K562 (cell line): ENCODE measurements at regions not wholly inside any gene's neighbourhood (a gene's known extent, or its start where the extent isn't known, plus 50 kb on each side); places are given as distances from the start of the nearest gene placed in this dataset.

Experiments
- ATAC-seq: fragments of 200-7000 bp; cut with Tn5 transposase; 3 replicates; pipeline ENCODE4 v1.9.1; 2020; ENCODE audit warnings: moderate library complexity
- BruUV-seq: library from RNA; stranded (reverse); fragments of 400-500 nt; replicated peaks from 2 replicates; lab custom pipeline; 2021; lab: Mats Ljungman, UMichigan
- CTCF ChIA-PET: fragments of 300-600 bp; formaldehyde crosslinking; extraction: SDS; loops from one replicate; lab custom pipeline; 2021; ENCODE audit warnings: low intra/inter-chr PET ratio; lab: Yijun Ruan, JAX
- POLR2A ChIA-PET: fragments of 300-600, 350-650 bp; sonication (Branson Sonifier 250); formaldehyde crosslinking; extraction: SDS; loops from one replicate; lab custom pipeline; 2021; ENCODE audit warnings: antibody characterized with exemption, inconsistent platforms; lab: Yijun Ruan, JAX
- DNase-seq, 4 experiments: peaks; one replicate each; pipeline versions ENCODE4 v3.0.0 to v3.0.0-alpha.2; 2011 to 2018; ENCODE audit warnings: low spot score in 3 of 4, mixed read lengths in 3 of 4; ENCODE audit errors: extremely low read depth in 1 of 4
- FAIRE-seq: peaks from 2 replicates; lab custom pipeline; 2011; peaks lifted over from hg19 to GRCh38; lab: Jason Lieb, UNC
- H2AFZ ChIP-seq: 2 replicates; pipeline ENCODE4 v1.6.0; 2011; ENCODE audit warnings: low read depth, low read length, control low read depth, inconsistent platforms
- H3K27ac ChIP-seq: fragments of 200-600 bp; 3 replicates; pipeline ENCODE4 v1.8.0; 2011; ENCODE audit warnings: low read depth, mild to moderate bottlenecking, control low read depth, inconsistent platforms, low read length, moderate library complexity, mixed read lengths; ENCODE audit errors: extremely low read depth
- H3K27me3 ChIP-seq, 2 experiments: fragments of 300-600 bp in 1 of 2; 2 replicates in 1 of 2; 3 replicates in 1 of 2; pipeline versions ENCODE4 v1.6.0 to v1.8.0; 2011; ENCODE audit warnings: inconsistent platforms in 2 of 2, low read length in 2 of 2, mild to moderate bottlenecking in 1 of 2, mixed read lengths in 1 of 2, moderate library complexity in 1 of 2; ENCODE audit not compliant: control insufficient read depth in 2 of 2, insufficient read depth in 2 of 2
- H3K36me3 ChIP-seq: fragments of 300-600 bp; 3 replicates; pipeline ENCODE4 v1.8.0; 2011; ENCODE audit warnings: mild to moderate bottlenecking, low read length, inconsistent platforms; ENCODE audit not compliant: control insufficient read depth, insufficient read depth
- H3K4me1 ChIP-seq, 2 experiments: fragments of 200-600 bp in 1 of 2; replicated peaks in 1 of 2; 2 replicates in 1 of 2; 3 replicates in 1 of 2; pipeline versions ENCODE4 v1.5.1 to v1.8.0; 2011; ENCODE audit warnings: inconsistent platforms in 2 of 2, low read length in 2 of 2, mild to moderate bottlenecking in 1 of 2, mixed read lengths in 1 of 2, moderate library complexity in 1 of 2; ENCODE audit not compliant: control insufficient read depth in 2 of 2, insufficient read depth in 2 of 2
- H3K4me2 ChIP-seq: 2 replicates; pipeline ENCODE4 v1.6.1; 2011; ENCODE audit warnings: low read length, control low read depth, inconsistent platforms, mixed read lengths; ENCODE audit not compliant: insufficient read depth
- H3K4me3 ChIP-seq: fragments of 200-600 bp; sonication (generic), shearing (Covaris generic); 2 replicates; pipeline ENCODE4 v1.5.1; 2016; ENCODE audit warnings: control low read depth, inconsistent platforms
- H3K79me2 ChIP-seq: fragments of 200-600 bp; 3 replicates; pipeline ENCODE4 v1.8.0; 2011; ENCODE audit warnings: low read length, inconsistent platforms; ENCODE audit not compliant: control insufficient read depth, insufficient read depth
- H3K9ac ChIP-seq, 2 experiments: 2 replicates each; pipeline versions ENCODE4 v1.6.0 to v1.6.1; 2011; ENCODE audit warnings: low read depth in 2 of 2, low read length in 2 of 2, control low read depth in 1 of 2, inconsistent platforms in 1 of 2, mild to moderate bottlenecking in 1 of 2, mixed read lengths in 1 of 2; ENCODE audit not compliant: insufficient read depth in 1 of 2
- H3K9me1 ChIP-seq: one replicate; pipeline ENCODE4 v1.6.0; 2011; ENCODE audit warnings: inconsistent platforms, mild to moderate bottlenecking, low read length, moderate library complexity; ENCODE audit not compliant: control insufficient read depth, insufficient read depth
- H3K9me3 ChIP-seq: replicated peaks from 2 replicates; pipeline ENCODE4 v1.5.1; 2011; ENCODE audit warnings: low read depth, low read length, inconsistent platforms; ENCODE audit not compliant: control insufficient read depth, insufficient read depth
- H4K20me1 ChIP-seq: replicated peaks from 2 replicates; pipeline ENCODE4 v1.6.1; 2011; ENCODE audit warnings: low read length, inconsistent platforms, mixed read lengths; ENCODE audit not compliant: control insufficient read depth, insufficient read depth
- ZFP36 ChIP-seq: fragments of 150-350 bp; IDR thresholded peaks from 2 replicates; pipeline ENCODE4 v1.6.1; 2018; ENCODE audit warnings: low read length, low read depth; ENCODE audit not compliant: partially characterized antibody
- ZNF609 ChIP-seq: sonication (generic); formaldehyde crosslinking; IDR thresholded peaks from 2 replicates; pipeline ENCODE4 v1.8.1; 2023; ENCODE audit warnings: missing genetic modification reagents, mild to moderate bottlenecking, borderline replicate concordance
- WGBS: fragments of 100-300 bp; shearing (Covaris generic); methylation state at CpG from one replicate; pipeline ENCODE4 v1.1.6; 2016; ENCODE audit warnings: low coverage, mixed read lengths; ENCODE audit not compliant: insufficient coverage; ENCODE audit errors: missing lambda C conversion rate; 5-methylcytosine and 5-hydroxymethylcytosine counted together
- in situ Hi-C: fragments of 300-500 bp; cut with MboI; formaldehyde crosslinking; loops from 4 replicates; pipeline ENCODE4 v1.15.0; 2018; ENCODE audit warnings: inconsistent platforms, mixed read lengths
- intact Hi-C: fragments of 100-400 bp; cut with micrococcal nuclease; formaldehyde crosslinking; loops from 2 replicates; pipeline ENCODE4 v1.14.2; 2022

DNA sequence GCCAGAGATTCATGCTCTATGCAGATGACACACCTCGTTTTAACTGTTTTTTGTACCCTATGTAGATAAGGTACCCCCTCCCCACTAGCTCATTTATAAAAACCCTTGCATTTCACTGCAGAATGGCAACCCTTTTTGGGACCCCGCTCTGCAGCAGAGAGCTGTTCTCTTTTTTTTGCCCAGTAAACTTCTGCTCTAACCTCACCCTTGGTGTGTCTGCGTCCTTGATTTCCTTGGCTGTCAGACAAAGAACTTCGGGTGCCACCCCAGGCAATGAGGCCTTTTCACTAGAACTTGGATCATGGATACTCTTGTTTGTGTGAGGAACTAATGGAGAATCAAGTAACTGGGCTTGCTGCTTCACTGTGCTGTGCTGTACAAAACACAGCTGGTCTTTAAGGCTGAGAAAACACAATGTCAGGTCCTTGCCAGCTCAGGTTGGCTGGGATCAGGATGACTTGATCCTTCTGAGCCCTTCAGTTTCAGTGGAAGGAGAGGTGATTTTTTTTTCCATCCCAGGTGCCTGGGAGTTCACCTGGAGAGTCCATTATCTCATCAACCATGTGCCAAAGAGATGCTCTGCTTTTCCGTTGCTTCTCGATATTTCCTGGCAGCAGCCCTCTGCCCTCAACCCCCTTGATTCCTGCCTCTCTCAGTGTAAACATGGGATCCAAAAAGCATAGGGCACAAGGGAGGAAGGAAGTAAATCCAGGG is 133.2 kb upstream of the FAM20A start:
- FAIRE-seq, result no peak
- intact Hi-C loops, result no loop called here
- no peaks in the 10 kb centered on the region for H3K36me3 ChIP-seq
- no peaks in the 10 kb centered on the region for H4K20me1 ChIP-seq
- TF ChIP-seq ZFP36 (peak; percentile 95), ZNF609 (CRISPR knock-in tag) (no peak)
- TF ChIP-seq, all 486 proteins: peak for 1
- no peaks in the 10 kb centered on the region for H3K4me1 ChIP-seq
- no peak for DNase-seq
- no peak overlapping the region for H3K9ac ChIP-seq
- in situ Hi-C loops, result no loop called here
- H2AFZ ChIP-seq, result no peak overlapping the region
- H3K27me3 ChIP-seq, result no peaks in the 10 kb centered on the region; a peak in 1 of 5 replicates
- 3% methylated on average over 6 of the region's 6 CpGs for WGBS
- BruUV-seq, result no TSS peak
- ChIA-PET CTCF (no interaction called here), POLR2A (no interaction called here)
- no peaks in the 10 kb centered on the region for H3K79me2 ChIP-seq
- H3K4me2 ChIP-seq, result no peak overlapping the region
- no peaks in the 10 kb centered on the region for H3K9me1 ChIP-seq
- no peak for ATAC-seq
- no peak overlapping the region for H3K4me3 ChIP-seq
- H3K27ac ChIP-seq, result no peak overlapping the region
- H3K9me3 ChIP-seq, result no peaks in the 10 kb centered on the region; the same call in 1 of the 2 replicates
